Amniotic epithelial cell (primary cell): ENCODE measurements at regions not wholly inside any gene's neighbourhood (a gene's known extent, or its start where the extent isn't known, plus 50 kb on each side); places are given as distances from the start of the nearest gene placed in this dataset.
"Not testable (repeated sequence)": the region's sequence is repeated elsewhere in the genome, so short reads cannot be mapped to it uniquely, and the experiment has no call there.

ENCODE experiments used
- DNase-seq: peaks from one replicate; pipeline ENCODE4 v3.0.0-alpha.2; 2010; ENCODE audit warnings: low read depth

DNA sequence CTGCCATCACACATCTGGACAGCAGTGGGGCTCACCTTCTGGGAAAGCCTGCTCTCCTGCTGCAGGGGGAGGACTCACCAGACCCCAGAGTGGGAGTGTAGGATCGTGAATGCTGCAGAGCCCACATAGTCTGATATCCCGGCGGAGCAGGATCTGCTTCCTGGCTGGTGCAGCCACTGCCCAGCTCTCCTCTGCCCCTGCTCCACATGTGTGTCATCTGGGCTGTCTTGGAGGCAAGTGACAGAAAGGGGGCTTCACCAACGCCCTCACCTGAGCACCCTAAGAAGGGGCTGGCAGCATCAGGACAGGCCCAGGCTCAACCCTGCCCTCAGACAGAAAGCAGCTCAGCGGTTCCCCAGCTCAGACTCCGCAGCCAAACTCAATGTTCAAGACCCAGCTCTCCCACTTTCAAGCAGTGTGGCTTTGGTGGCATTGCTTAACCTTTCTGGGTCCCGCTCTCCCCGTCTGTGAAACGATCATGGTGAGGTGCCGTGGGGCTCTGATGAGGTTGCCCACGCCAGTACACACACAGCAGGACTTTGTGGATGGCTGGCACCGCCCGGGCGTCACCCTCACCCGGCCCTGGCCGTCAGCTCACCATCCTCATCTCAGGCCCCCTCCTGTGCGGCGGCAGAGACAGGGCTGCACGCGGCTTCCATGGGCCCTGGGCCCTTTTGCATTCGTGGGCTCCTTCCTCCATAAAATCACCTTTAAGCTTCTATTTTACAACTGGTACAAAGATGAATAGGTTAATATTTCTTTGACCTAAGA lies 91.0 kb upstream of the SFSWAP start:
- no peak for DNase-seq

DNA sequence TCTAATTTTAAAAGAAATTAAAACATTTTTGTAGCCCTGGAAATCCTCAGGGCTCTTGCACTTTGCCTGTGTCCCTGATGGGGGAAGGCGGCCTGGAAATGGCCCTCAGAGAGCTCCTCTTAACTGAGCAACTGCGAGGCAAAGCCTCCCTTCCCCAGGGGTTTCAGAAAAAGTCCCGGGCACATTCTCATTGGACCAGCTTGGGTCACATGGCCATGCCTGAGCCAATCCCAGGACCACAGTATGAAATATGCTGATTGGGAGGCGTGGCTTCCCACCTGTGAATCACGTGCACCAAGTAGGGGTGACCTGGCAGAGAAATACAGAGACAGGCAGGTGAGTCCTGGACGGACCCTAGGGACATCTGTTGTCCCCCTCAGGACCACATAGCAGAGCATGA lies 90.4 kb upstream of the SFSWAP start:
- no peak for DNase-seq

- DNase-seq = no peak
Observed at GRCh38 chr12:131620946-131621681, 89.8 kb upstream of the SFSWAP start.

DNA sequence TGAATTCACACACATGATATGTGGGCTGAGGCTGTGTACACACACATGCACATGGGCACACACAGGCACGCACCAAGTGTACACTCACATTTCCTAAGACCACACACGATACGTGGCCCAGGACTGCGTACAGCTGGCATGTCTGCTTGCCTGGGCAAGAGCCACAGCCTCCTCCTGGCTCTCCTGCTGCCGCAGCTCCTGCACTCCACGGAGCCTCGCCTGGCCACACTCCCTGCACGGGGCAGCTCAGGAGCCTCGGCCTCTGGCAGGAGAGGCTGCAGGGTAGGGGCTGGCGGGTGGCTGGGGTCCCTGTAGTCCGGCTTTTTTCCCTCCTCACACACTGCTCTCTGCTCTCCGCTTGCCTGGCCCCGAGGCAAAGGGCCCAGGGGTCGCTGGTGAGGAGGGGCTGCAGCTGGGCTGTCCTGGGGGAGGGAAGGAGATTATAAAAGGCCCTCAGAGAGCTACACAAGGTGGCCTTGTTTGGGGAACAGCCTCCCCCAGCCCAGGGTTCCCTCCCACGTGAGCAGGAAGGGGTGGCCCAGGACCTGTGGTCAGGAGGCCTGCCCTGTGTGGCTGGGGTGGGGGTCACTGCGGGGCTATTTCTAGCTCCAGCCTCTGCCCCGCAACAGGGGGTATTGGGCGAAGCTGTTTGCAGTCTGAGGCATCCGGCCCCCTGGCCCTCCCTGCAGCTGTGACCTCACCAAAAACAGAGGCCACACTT lies 89.0 kb upstream of the SFSWAP start:
- DNase-seq = no peak

DNA sequence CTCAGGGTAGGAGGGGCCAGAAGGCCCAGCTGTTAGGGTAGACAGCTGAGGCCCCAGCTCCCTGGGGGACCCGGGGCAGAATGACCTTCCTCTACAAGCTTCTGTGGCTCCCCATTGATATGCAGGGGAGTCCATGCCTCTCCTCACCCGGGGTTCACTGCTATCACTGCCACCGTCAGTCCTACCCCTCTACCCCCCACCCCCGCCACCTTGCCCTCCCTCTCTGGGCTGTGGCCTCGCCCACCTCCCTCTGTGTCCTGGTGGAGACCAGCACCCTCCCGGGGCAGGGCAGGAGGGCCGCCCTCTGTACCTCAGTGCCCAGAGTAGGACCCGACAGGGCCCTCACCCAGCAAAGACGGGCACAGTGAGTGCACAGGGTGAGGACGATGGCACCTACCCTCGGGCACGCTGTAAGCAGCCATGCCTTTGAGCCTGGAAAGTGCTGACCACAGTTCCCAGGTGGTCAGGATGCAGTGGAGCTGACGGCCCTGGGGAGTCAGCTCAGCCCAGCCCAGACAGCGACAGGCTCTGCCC lies 88.4 kb upstream of the SFSWAP start:
- no peak for DNase-seq

DNA sequence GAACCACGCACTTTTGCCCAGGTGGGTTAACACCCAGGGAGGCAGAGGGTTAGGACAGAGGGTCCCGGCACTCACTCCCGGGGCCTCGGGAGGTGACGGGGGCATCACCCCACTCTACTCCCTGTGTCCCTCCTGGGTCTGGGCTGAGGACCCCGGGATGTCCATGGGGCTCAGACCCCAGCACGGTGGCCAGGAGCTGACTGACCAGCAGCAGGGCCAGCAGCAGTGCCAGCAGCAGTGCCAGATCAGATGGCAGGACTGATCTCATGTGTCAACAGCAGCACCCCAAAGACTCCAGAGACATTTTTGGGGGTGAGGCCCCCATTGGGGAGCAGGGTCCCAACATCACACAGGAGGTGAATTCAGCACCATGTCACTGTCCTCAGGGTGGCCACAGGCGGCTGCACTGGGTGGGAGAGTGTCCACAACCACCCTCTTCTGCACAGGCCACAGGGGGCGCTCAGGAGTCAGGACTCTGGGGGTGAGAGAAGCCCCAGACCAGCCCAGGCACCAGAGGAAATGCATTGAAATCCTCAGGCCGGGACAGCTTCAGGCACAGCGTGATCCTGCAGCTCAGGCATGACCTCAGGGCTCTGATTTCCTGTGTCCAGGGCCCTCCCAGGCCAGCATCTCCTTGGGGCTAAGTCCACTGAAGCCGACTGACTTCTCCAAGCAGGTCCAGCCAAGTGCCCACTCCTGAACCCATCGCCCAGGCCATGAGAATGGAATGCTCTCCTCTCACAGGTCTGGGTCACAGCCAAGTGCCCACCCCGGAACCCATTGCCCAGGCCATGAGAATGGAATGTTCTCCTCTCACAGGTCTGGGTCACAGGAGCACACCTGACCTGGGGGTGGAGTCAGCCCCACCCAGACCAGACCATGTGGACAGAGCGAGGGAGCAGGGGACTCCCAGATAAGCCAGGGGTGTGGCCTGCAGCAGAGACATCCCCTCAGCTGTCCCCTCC lies 87.2 kb upstream of the SFSWAP start:
- DNase-seq = not testable (repeated sequence)

GRCh38 chr12:131624369-131624739 lies 86.5 kb upstream of the SFSWAP start:
- not testable (repeated sequence) for DNase-seq

DNA sequence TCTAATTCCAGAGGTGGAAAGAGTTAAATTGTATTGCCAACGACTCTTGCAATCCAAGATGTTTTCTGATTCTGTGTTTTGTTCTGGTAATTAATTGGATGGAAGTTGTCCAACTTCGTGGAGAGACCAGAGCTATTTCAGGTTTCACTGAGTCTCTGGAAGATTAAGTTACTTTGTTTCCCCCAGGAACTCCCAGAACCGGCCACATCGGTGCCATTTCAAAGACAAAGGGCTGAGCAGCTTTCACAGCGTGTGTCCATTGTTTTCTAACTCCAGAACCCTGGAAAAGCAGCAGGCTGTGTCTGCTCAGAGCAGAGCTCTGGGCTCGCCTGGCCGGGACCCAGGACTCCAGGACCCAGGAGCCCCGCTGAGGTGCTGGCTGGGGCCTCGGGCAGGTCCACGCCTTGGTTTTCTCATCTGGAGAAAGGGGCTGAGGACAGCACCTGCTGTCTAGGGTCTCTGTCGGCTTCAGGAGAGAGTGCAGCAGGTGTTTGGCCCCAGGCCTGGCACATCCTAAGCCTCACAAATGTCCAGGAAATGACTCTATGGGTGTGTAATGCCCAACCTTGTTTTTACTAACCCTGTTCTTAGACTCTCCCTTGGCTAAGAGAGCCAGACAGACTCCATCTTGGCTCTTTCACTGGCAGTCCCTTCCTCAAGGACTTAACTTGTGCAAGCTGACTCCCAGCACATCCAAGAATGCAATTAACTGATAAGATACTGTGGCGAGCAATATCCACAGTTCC lies 86.0 kb upstream of the SFSWAP start:
- not testable (repeated sequence) for DNase-seq

DNA sequence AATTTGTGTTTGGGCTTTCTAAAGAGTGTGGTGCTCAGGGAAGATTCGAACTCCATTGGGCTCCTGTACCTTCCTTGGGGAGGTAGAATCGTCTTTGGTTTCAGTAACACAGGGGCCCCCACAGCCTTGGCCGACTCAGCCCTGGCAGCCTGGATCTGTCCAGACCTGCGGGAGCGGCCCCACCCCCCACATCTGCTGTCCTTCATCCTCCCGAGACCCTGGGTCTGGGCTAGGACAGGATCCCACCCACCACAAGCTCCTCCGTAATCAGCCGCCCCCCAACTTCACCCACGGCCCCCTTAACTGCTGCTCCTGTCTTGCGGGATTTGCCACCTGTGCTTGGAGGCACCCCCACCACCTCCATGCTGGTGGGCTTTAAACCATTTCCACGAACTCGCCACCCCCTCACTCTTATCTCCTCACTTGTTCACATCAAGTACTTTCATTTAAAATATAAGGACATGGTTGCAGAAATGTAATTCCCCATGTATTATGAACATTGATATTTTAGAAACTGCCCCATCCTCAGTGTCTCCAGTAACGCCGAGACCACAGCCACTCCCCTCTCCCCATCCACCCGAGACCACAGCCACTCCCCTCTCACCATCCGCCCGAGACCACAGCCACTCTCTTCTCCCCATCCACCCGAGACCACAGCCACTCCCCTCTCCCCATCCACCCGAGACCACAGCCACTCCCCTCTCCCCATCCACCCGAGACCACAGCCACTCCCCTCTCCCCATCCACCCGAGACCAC lies 84.7 kb upstream of the SFSWAP start:
- DNase-seq = not testable (repeated sequence)

GRCh38 chr12:131627151-131628022 lies 83.5 kb upstream of the SFSWAP start:
- DNase-seq = not testable (repeated sequence)

- no peak for DNase-seq
Observed at GRCh38 chr12:131628023-131628740, 82.7 kb upstream of the SFSWAP start.

GRCh38 chr12:131628766-131629448 lies 82.0 kb upstream of the SFSWAP start:
- no peak for DNase-seq

DNA sequence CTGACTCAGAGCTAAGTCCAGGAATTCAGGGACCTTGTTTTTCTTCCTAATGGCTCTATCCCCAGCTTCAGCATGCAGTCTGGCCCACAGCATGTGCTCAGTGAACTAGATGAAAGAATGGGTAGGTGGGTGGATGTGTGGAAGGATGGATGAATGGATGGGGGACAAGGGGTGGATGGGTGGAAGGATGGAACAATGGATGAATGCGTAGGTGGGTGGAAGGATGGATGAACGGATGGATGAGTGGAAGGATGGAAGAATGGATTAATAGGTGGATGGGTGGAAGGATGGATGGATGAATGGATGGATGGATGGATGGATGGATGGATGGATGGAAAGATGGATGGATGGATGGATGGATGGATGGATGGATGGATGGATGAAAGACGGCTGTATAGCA lies 79.7 kb upstream of the SFSWAP start:
- no peak for DNase-seq

GRCh38 chr12:131631889-131632651 lies 78.8 kb upstream of the SFSWAP start:
- DNase-seq = not testable (repeated sequence)

GRCh38 chr12:131632652-131633023 lies 78.3 kb upstream of the SFSWAP start:
- not testable (repeated sequence) for DNase-seq

DNA sequence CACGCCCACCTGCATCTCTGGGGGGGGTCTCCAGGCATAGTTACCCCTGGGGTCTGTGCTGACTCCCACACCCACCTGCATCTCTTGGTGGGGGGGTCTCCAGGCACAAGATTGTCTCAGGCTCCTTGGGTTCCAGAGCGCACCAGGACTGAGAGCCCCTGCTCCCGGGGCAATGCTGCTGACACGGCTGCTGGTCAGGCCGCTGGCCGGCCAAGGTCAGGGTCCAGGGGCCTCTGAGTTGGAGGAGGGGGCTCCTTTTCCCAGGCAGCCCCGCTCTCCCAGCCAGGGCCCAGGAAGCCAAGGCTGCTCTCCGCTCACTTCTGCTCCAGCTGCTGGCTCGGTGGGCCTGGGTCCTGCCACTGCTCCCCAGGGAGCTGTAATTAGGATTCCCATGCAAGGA lies 77.3 kb upstream of the SFSWAP start:
- not testable (repeated sequence) for DNase-seq

DNA sequence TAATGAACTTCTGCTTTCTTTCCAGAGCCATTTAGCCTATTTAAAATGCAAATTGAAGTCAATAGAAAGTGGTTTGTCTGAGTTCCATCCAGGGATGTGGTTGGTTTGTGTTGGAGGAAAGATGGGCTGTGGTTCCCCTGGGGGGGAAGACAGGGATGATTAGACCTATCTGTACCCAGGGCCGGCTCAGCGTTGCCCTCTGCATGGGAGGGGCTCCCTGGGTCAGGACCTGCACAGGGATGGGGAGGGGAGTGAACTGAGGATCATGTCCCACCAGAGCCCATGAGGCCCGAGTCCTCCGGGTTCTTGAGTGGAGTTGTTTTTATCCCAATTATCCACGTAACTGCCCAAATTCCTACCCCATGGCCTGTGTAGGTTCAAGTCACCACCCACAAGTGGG lies 76.9 kb upstream of the SFSWAP start:
- DNase-seq = no peak
